ENCODE measurements at regions not wholly inside any gene's neighbourhood (a gene's known extent, or its start where the extent isn't known, plus 50 kb on each side); places are given as distances from the start of the nearest gene placed in this dataset.
A peak's percentile ranks its signal among the peaks of the same experiment; 100 is the strongest.

DNA sequence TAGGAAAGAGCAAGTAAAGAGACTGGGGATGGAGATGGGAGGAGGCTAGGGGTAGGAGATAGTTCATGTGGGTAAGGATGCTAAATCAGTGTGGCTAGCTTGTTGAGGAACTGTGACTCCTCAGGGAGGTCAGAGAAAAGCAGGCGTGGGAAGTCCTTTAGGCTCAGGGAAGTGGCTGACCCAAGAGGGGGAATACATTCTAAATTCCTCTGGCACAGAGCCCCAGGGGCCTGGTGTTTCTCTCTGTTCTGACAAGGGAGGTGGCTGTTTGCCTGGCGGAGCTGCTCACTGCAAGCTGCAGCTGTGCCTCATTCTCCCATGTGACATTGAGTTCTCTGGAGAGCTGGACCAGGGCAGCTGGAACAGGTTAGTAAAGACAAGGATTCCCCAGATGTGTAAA, 152.2 kb upstream of the SLC38A2 start:
- Histone ChIP-seq H3K27me3 (ENCODE audit: control insufficient read depth in 2 of 2, insufficient read depth in 2 of 2, low read length in 2 of 2) (no peaks in the 10 kb centered on the region), H3K36me3 (ENCODE audit: control insufficient read depth in 2 of 2, insufficient read depth in 2 of 2, low read length in 2 of 2) (no peaks in the 10 kb centered on the region), H3K9ac (ENCODE audit: low read depth in 1 of 2, low read length in 2 of 2) (no peak overlapping the region), H3K27ac (ENCODE audit: low read depth in 2 of 2, low read length in 2 of 2) (peak overlapping the region in 1 of 2 donors; percentile 66), H3K4me3 (ENCODE audit: low read length in 2 of 2) (no peak overlapping the region), H3K9me3 (ENCODE audit: control insufficient read depth in 2 of 2, low read length in 2 of 2) (no peaks in the 10 kb centered on the region), H3K4me1 (ENCODE audit: control insufficient read depth in 2 of 2, insufficient read depth in 2 of 2, low read length in 2 of 2) (peaks cover 0 to 3% of the 10 kb centered on the region in 2 donors)

DNA sequence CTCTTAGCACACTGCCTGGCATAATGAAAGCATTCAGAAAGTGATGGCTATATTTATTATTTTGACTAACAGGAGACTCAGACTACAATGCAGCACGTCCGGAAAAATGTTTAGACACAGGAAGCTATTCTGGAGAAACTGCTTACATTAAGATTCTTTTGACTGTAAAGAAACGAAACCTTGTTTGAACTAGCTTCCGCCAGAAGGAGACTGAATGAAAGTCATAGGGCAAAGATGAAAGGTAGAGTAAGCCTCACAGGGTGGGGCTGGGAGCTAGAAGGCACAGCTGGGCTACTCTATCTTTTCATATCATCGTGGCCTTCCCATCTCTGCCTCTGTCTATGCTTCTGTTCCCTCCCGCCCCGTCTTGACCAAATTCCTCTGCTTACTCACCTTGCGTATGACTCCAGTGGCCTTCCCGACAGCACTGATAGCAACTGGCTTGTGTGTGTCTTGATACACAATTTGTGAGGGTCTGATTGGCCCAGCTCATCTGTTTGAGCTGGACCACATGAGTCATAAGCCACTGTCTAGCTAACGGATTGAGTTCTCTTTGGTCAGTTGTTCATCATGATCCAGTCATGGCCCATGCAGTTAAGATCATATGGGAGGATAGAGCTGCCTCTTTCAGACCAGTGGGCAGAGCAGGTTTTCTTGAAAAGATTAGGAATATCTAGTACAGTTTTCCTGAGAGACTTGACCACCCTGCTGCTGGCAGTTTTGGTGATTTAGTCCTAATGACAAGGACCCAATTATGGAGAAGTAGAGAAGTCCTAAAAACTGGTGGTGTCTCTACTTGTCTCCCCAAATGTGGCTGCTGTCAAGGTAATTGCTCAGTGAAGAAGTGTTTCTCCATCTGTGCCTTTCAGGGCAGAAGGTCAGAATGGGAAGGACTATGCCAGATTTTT, 151.5 kb upstream of the SLC38A2 start:
- Histone ChIP-seq H3K4me3 (ENCODE audit: low read length in 2 of 2) (no peak overlapping the region), H3K4me1 (ENCODE audit: control insufficient read depth in 2 of 2, insufficient read depth in 2 of 2, low read length in 2 of 2) (peaks cover 0 to 3% of the 10 kb centered on the region in 2 donors)

GRCh38 chr12:46523446-46523845, 150.9 kb upstream of the SLC38A2 start:
- Histone ChIP-seq H3K27me3 (ENCODE audit: control insufficient read depth in 2 of 2, insufficient read depth in 2 of 2, low read length in 2 of 2) (no peaks in the 10 kb centered on the region), H3K9ac (ENCODE audit: low read depth in 1 of 2, low read length in 2 of 2) (no peak overlapping the region), H3K27ac (ENCODE audit: low read depth in 2 of 2, low read length in 2 of 2) (no peak overlapping the region), H3K9me3 (ENCODE audit: control insufficient read depth in 2 of 2, low read length in 2 of 2) (no peaks in the 10 kb centered on the region), H3K36me3 (ENCODE audit: control insufficient read depth in 2 of 2, insufficient read depth in 2 of 2, low read length in 2 of 2) (no peaks in the 10 kb centered on the region), H3K4me1 (ENCODE audit: control insufficient read depth in 2 of 2, insufficient read depth in 2 of 2, low read length in 2 of 2) (peaks cover 0 to 3% of the 10 kb centered on the region in 2 donors), H3K4me3 (ENCODE audit: low read length in 2 of 2) (no peak overlapping the region)

More for the DNA sequence above, 151.5 kb upstream of the SLC38A2 start:
- Histone ChIP-seq H3K36me3 (ENCODE audit: control insufficient read depth in 2 of 2, insufficient read depth in 2 of 2, low read length in 2 of 2) (no peaks in the 10 kb centered on the region), H3K27ac (ENCODE audit: low read depth in 2 of 2, low read length in 2 of 2) (peak overlapping the region; percentile 28 to 66), H3K27me3 (ENCODE audit: control insufficient read depth in 2 of 2, insufficient read depth in 2 of 2, low read length in 2 of 2) (no peaks in the 10 kb centered on the region), H3K9me3 (ENCODE audit: control insufficient read depth in 2 of 2, low read length in 2 of 2) (no peaks in the 10 kb centered on the region), H3K9ac (ENCODE audit: low read depth in 1 of 2, low read length in 2 of 2) (no peak overlapping the region)

- no peak overlapping the region for H3K4me3 ChIP-seq (ENCODE audit: low read length in 2 of 2)
- H3K9ac ChIP-seq (ENCODE audit: low read depth in 1 of 2, low read length in 2 of 2): no peak overlapping the region
- H3K27me3 ChIP-seq (ENCODE audit: control insufficient read depth in 2 of 2, insufficient read depth in 2 of 2, low read length in 2 of 2): no peaks in the 10 kb centered on the region
- no peak overlapping the region for H3K27ac ChIP-seq (ENCODE audit: low read depth in 2 of 2, low read length in 2 of 2)
- H3K4me1 ChIP-seq (ENCODE audit: control insufficient read depth in 2 of 2, insufficient read depth in 2 of 2, low read length in 2 of 2): peaks cover 0 to 3% of the 10 kb centered on the region in 2 donors
- H3K9me3 ChIP-seq (ENCODE audit: control insufficient read depth in 2 of 2, low read length in 2 of 2): no peaks in the 10 kb centered on the region
- no peaks in the 10 kb centered on the region for H3K36me3 ChIP-seq (ENCODE audit: control insufficient read depth in 2 of 2, insufficient read depth in 2 of 2, low read length in 2 of 2)
Observed at GRCh38 chr12:46522071-46522470, 149.5 kb upstream of the SLC38A2 start.

DNA sequence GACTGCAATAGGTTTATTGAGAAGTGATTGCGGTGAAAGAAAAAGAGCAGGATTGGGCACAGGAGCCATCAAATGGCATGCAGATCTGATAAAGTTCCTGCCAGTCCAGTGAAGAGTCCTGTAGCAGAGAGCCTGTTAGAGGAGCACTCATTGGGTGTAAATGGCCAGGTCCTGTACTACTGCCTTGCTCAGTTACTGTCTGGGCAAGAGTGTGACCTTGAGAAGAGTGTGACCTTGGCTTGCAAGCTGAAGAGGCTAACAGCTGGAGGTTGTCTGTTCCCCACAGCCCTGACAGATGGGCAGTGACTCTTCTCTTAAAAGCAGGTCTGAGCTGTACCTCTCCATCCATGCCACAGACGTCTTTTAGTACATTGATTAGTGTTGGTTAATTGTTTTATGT, 148.6 kb upstream of the SLC38A2 start:
- Histone ChIP-seq H3K27ac (ENCODE audit: low read depth in 2 of 2, low read length in 2 of 2) (no peak overlapping the region), H3K36me3 (ENCODE audit: control insufficient read depth in 2 of 2, insufficient read depth in 2 of 2, low read length in 2 of 2) (no peaks in the 10 kb centered on the region), H3K4me3 (ENCODE audit: low read length in 2 of 2) (no peak overlapping the region), H3K9ac (ENCODE audit: low read depth in 1 of 2, low read length in 2 of 2) (no peak overlapping the region), H3K9me3 (ENCODE audit: control insufficient read depth in 2 of 2, low read length in 2 of 2) (no peaks in the 10 kb centered on the region), H3K27me3 (ENCODE audit: control insufficient read depth in 2 of 2, insufficient read depth in 2 of 2, low read length in 2 of 2) (no peaks in the 10 kb centered on the region), H3K4me1 (ENCODE audit: control insufficient read depth in 2 of 2, insufficient read depth in 2 of 2, low read length in 2 of 2) (peaks cover 0 to 3% of the 10 kb centered on the region in 2 donors)

- no peak overlapping the region for H3K4me3 ChIP-seq (ENCODE audit: low read length in 2 of 2)
- peaks cover 0 to 3% of the 10 kb centered on the region in 2 donors for H3K4me1 ChIP-seq (ENCODE audit: control insufficient read depth in 2 of 2, insufficient read depth in 2 of 2, low read length in 2 of 2)
- H3K9me3 ChIP-seq (ENCODE audit: control insufficient read depth in 2 of 2, low read length in 2 of 2): no peaks in the 10 kb centered on the region
- no peaks in the 10 kb centered on the region for H3K36me3 ChIP-seq (ENCODE audit: control insufficient read depth in 2 of 2, insufficient read depth in 2 of 2, low read length in 2 of 2)
- peak overlapping the region; percentile 27 to 59 for H3K27ac ChIP-seq (ENCODE audit: low read depth in 2 of 2, low read length in 2 of 2)
- H3K27me3 ChIP-seq (ENCODE audit: control insufficient read depth in 2 of 2, insufficient read depth in 2 of 2, low read length in 2 of 2): no peaks in the 10 kb centered on the region
- no peak overlapping the region for H3K9ac ChIP-seq (ENCODE audit: low read depth in 1 of 2, low read length in 2 of 2)
Observed at GRCh38 chr12:46519407-46519806, 146.8 kb upstream of the SLC38A2 start.

- no peaks in the 10 kb centered on the region for H3K4me1 ChIP-seq (ENCODE audit: control insufficient read depth in 2 of 2, insufficient read depth in 2 of 2, low read length in 2 of 2)
- no peaks in the 10 kb centered on the region for H3K27me3 ChIP-seq (ENCODE audit: control insufficient read depth in 2 of 2, insufficient read depth in 2 of 2, low read length in 2 of 2)
- no peaks in the 10 kb centered on the region for H3K36me3 ChIP-seq (ENCODE audit: control insufficient read depth in 2 of 2, insufficient read depth in 2 of 2, low read length in 2 of 2)
- no peak overlapping the region for H3K4me3 ChIP-seq (ENCODE audit: low read length in 2 of 2)
- no peak overlapping the region for H3K9ac ChIP-seq (ENCODE audit: low read depth in 1 of 2, low read length in 2 of 2)
- peak overlapping the region; percentile 40 to 59 for H3K27ac ChIP-seq (ENCODE audit: low read depth in 2 of 2, low read length in 2 of 2)
- no peaks in the 10 kb centered on the region for H3K9me3 ChIP-seq (ENCODE audit: control insufficient read depth in 2 of 2, low read length in 2 of 2)
Observed at GRCh38 chr12:46518729-46519128, 146.2 kb upstream of the SLC38A2 start.

DNA sequence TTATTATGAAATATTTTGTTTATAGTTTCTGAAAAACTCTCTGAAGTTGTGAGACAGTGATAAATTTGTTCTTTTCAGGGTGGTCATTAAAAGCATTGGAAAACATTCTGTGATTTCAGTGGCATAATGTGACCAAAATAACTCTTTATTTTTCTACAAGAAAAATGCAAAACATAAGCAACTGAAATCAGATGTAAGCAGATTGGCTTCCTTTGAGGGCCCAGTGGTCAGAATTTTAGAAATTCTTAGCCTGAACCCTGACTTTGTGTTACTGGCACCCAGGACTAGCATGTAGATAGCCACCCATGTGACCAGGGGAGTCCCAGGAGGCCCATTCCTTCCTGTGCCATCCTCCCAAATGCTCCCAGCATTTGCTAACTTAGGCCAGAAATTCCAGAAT, 145.6 kb upstream of the SLC38A2 start:
- Histone ChIP-seq H3K27me3 (ENCODE audit: control insufficient read depth in 2 of 2, insufficient read depth in 2 of 2, low read length in 2 of 2) (no peaks in the 10 kb centered on the region), H3K9me3 (ENCODE audit: control insufficient read depth in 2 of 2, low read length in 2 of 2) (no peaks in the 10 kb centered on the region), H3K4me3 (ENCODE audit: low read length in 2 of 2) (no peak overlapping the region), H3K4me1 (ENCODE audit: control insufficient read depth in 2 of 2, insufficient read depth in 2 of 2, low read length in 2 of 2) (no peaks in the 10 kb centered on the region), H3K27ac (ENCODE audit: low read depth in 2 of 2, low read length in 2 of 2) (peak overlapping the region; percentile 18 to 40), H3K9ac (ENCODE audit: low read depth in 1 of 2, low read length in 2 of 2) (no peak overlapping the region), H3K36me3 (ENCODE audit: control insufficient read depth in 2 of 2, insufficient read depth in 2 of 2, low read length in 2 of 2) (no peaks in the 10 kb centered on the region)

DNA sequence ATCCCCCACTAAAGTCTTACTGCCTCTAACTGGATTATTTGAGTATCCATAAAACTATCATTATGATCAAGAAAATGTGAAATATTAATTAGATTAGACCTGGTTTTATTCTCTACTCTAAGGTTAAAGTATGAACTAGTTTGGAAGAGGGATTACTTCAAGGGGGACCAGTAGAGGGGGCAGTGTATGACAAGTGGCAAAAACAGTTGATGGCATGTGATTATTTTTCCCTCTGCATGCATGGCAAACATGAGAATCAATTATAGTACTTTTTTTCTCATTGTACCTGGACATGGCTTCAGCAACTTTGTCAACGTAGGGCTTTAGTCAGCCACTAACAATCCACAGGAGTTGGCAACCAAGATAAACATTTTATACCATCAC, 145.0 kb upstream of the SLC38A2 start:
- H3K36me3 ChIP-seq (ENCODE audit: control insufficient read depth in 2 of 2, insufficient read depth in 2 of 2, low read length in 2 of 2): no peaks in the 10 kb centered on the region
- no peak overlapping the region for H3K4me3 ChIP-seq (ENCODE audit: low read length in 2 of 2)
- H3K27ac ChIP-seq (ENCODE audit: low read depth in 2 of 2, low read length in 2 of 2): peak overlapping the region in 1 of 2 donors; percentile 40
- no peaks in the 10 kb centered on the region for H3K27me3 ChIP-seq (ENCODE audit: control insufficient read depth in 2 of 2, insufficient read depth in 2 of 2, low read length in 2 of 2)
- no peak overlapping the region for H3K9ac ChIP-seq (ENCODE audit: low read depth in 1 of 2, low read length in 2 of 2)
- H3K4me1 ChIP-seq (ENCODE audit: control insufficient read depth in 2 of 2, insufficient read depth in 2 of 2, low read length in 2 of 2): no peaks in the 10 kb centered on the region
- no peaks in the 10 kb centered on the region for H3K9me3 ChIP-seq (ENCODE audit: control insufficient read depth in 2 of 2, low read length in 2 of 2)

GRCh38 chr12:46516933-46517578, 144.5 kb upstream of the SLC38A2 start:
- H3K4me1 ChIP-seq (ENCODE audit: control insufficient read depth in 2 of 2, insufficient read depth in 2 of 2, low read length in 2 of 2): no peaks in the 10 kb centered on the region

More at GRCh38 chr12:46516933-46517578, 144.5 kb upstream of the SLC38A2 start:
- H3K27me3 ChIP-seq (ENCODE audit: control insufficient read depth in 2 of 2, insufficient read depth in 2 of 2, low read length in 2 of 2): no peaks in the 10 kb centered on the region
- no peak overlapping the region for H3K4me3 ChIP-seq (ENCODE audit: low read length in 2 of 2)
- peak overlapping the region in 1 of 2 donors; percentile 40 for H3K27ac ChIP-seq (ENCODE audit: low read depth in 2 of 2, low read length in 2 of 2)
- H3K9ac ChIP-seq (ENCODE audit: low read depth in 1 of 2, low read length in 2 of 2): no peak overlapping the region
- no peaks in the 10 kb centered on the region for H3K36me3 ChIP-seq (ENCODE audit: control insufficient read depth in 2 of 2, insufficient read depth in 2 of 2, low read length in 2 of 2)
- H3K9me3 ChIP-seq (ENCODE audit: control insufficient read depth in 2 of 2, low read length in 2 of 2): no peaks in the 10 kb centered on the region

Measured in mucosa of rectum (tissue), 2 donors.